Suppressor macrophage treated with lipopolysaccharide for 4 hours (primary cell): ENCODE measurements at regions not wholly inside any gene's neighbourhood (a gene's known extent, or its start where the extent isn't known, plus 50 kb on each side); places are given as distances from the start of the nearest gene placed in this dataset.

Experiments used
- DNase-seq: peaks from one replicate; pipeline ENCODE4 v3.0.0-alpha.2; 2020

DNA sequence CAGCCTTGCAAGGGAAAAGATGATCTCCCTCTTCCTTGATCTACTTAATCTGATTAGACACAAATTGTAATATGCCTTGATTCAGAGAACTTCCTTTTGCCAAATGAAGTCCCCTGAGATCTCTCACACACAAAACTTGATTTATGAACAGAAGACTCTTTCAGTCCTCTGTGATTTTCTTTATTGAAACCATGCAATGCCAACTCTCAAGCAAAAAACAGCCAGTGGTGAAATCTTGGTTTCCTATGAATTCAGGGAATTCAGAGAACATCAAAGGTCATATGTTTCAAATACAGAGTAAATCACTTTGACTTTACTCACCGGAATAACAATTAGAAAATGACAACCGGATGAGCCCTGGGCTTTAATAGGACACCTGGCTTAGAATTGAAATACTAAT, 211.7 kb downstream of the ABHD5 start:
- no peak for DNase-seq

GRCh38 chr3:43905157-43905556, 214.4 kb downstream of the ABHD5 start:
- no peak for DNase-seq

GRCh38 chr3:43906849-43907507, 216.2 kb downstream of the ABHD5 start:
- DNase-seq, result peak; percentile 85

DNA sequence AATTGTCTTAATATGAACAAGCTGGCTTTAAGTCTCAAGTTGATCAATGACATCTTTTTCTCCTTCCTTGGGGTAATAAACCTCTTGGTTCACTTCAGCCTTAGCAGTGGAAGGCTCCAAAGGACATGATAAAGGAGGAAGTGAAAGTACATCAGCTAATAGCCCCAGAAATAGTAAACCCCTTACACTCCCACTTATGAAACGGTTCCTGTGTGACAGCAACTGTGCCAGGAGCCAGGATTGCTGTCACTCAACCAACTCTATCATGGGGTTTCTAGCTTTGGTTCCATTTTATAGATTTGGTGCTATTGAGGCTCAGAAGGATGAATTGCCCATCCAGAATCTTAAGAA, 216.7 kb downstream of the ABHD5 start:
- DNase-seq, result peak; percentile 83

DNA sequence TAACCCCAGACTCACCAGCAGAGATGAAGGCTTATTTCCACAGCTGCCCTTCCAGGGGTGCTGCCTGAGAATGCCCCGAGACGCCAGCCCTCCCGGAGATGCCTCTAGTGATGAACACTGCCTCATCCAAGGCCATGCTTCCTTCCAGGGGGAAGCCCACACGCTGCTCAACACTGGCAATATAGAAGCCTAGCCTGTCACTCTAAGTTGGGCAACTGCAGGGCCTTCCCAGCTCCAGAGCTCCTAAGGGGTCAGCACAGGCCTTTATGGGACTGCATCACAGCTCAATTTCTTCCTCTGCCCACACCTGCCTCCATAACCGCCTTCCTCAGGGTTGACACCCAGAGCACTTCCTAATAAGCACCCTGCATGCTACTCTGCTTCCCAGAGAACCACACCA, 217.7 kb downstream of the ABHD5 start:
- DNase-seq, result peak; percentile 21

DNA sequence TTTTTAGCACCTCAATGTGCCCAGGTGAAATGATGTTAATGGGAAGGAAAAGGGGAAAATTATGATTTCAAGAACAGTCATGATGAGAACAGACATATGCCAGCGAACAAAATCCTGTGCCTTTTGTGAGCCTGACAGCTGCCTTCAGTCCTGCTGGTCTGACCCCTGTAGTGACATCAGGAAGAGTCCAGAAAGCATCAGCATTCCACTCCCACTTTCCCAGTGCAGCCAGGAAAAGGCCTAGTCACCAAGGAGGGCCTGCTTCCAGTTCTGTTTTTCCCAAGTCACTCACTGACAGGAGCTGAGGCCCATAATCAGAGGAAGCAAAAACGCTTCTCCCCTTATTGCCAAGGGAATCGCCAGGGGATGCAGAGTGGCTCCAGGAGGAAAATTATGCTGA, 218.4 kb downstream of the ABHD5 start:
- DNase-seq, result no peak

DNA sequence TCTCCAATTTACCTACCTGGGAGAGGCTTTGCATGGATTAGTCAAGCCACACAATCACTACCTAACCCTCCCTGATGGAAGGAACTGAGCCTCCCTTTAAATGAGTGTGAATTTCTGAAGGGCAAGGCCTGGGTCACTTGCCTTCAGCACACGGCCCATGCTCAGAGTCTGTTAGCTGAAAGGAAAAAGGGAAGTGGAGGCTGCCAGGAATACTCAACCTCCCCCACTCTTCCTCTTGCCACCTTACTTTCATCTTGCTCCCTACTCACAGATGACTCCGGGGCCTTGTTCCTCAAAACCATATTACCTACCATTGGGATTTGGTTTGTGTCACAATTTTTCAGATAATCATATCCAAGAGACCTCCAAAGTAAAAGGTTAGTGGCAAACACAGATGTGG, 220.0 kb downstream of the ABHD5 start:
- peak; percentile 60 for DNase-seq

GRCh38 chr3:43913036-43913948, 222.6 kb downstream of the ABHD5 start:
- no peak for DNase-seq

DNA sequence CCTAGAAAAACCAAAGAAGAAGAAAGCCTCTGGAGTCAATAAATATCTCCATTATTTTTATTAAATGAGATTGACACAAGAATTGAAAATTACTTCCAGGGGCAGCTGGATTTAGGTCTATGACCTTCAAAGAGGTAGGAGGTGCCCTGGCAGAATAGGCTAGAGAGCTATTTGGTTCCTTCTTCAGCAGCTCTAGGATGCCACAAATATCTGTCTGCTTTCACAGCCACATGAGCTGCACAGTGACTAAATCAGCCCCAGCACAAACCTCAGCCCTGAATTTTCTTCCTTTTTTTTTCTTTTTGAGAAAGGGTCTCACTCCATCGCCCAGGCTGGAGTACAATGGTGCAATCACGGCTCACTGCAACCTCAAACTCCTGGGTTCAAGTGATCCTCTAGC, 223.5 kb downstream of the ABHD5 start:
- no peak for DNase-seq

DNA sequence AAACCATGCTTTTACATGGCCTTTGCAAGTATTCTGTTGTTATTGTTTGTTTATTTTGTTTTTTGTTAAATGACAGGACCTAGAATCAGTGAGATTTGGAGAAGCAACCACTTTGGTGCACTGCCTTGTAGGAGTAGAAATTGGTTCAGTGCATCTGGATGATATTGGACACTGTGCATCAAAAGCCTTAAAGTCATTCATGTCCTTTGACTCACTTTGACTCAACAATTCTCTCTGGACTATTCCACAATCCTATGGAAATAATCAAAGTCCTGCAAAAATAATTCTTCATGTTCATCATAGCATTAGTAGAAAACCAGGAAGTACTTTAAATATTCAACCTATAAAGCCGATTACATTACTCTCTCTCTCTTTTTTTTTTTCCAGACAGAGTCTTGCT, 224.8 kb downstream of the ABHD5 start:
- DNase-seq, result no peak

DNA sequence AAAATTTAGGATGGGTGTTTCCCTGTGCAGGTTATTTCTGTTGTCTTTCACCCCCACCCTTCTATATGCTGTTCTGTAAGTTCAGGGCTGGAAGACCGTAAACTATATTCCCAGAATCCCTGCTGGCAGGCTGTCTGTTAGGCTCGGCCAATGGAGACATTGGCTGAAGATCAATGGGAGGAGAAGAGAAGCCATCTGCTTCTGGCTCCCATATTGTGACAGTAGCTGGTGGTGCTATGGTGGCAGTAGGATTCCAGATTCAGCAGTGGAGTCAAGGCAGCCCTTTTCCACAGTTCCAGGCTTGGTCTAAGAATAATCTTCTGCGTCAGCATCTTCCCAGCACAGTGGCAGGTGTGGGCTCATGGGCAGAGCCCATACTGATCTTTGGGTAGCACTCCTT, 226.6 kb downstream of the ABHD5 start:
- no peak for DNase-seq

GRCh38 chr3:43919029-43919428, 228.3 kb downstream of the ABHD5 start:
- DNase-seq, result peak; percentile 47

DNA sequence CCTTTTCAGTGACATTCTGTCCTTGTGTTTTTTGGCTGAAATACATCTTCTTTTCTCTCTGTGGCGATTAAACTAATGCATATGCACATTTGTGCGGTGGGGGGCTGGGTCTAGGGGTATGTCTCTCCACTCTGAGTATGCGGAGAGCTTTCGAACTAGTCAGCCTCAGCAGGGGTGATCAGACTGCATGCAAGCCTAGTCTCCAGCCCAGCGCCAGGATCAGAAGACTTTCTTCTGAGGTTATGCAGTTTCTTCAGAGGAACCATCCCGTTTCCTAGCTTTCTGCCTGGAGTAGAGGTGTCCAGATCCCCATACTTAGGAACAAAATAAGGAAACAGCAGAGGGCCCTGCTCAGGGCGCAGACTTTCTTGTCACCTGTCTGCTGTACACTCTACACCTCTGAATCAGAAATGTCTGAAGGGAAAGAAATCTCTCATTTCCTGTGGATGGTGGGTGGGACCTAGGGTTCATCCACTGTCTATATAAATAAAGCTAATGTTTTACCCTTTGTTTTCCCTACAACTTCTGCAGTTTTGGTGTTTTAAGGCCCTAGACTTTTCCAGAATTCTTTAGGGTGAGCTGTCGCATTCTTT, 230.4 kb downstream of the ABHD5 start:
- no peak for DNase-seq

DNA sequence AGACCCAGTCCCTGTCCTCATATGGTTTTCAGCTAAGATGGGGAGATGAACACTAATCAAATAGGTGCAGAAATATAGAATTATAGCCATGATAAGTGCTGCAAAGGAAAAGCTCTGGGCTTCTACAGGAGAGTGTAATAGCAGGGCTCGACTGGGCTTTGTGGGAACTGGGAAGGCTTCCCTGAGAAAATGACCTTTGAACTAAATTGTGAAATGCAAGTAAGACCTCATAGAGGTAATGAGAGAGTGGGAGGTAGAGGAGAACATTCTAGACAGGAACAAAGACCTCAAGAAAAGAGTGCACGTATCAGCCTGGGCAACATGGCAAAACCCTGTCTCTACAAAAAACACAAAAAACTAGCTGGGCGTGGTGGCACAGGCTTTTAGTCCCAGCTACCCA, 231.6 kb downstream of the ABHD5 start:
- DNase-seq, result no peak

DNA sequence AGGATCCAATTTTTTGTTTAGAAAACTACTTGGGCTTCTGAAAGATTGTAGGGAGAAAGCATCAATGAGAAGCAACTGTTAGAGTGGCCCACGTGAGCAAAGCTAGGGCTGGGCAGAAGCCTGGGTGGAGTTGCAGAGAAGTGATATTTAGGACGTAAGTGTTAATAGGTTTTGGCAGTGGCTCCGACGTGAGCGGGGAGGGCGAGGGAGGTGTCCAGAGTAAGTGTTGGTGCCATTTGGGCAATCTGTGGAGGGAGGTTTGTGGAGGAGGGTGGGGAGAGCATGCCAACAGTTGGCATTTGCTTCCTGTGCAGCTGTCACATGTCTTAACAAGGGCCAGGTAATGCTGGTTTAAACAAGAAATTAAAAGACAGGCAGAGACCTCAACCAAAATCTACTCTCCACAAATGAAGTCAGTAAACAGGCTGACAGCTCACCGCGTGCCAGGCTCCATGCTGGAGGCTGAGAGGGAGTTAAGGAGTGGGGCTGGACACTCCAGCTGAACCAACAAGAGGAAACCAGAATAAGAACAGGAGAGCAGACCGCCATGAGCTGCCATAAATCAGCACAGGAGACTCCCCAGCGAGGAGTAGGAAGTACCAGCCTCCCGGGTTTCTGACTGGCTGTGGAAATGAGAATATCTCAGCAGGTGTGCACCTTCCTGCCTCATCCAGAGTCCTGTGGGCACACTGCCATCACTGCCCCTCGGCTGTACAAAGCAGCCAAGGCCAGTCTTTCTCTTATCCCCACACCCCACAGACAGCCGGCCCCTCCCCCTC, 232.6 kb downstream of the ABHD5 start:
- no peak for DNase-seq

DNA sequence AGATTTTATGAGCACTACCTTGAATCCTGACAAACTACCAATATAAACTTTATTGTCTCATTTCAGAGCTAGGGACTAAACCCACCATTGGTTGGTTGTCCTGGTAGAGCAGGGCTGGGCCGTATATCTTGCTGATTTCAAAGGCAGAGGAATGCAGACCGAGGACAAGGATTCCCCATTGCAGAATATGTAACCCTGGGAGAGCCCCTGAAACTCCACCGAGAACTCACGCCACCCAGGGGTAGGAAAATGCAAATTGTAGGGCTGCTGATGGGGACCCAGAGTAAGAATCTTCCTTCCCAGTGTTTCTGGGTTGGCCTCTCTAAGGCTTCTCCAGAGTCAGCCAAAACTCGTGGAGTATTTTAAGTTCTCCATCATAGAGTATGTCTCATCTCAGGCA, 235.3 kb downstream of the ABHD5 start:
- no peak for DNase-seq

GRCh38 chr3:43932921-43933320, 242.2 kb downstream of the ABHD5 start:
- DNase-seq, result no peak

GRCh38 chr3:43948013-43948412, 257.3 kb downstream of the ABHD5 start:
- DNase-seq, result peak; percentile 13

DNA sequence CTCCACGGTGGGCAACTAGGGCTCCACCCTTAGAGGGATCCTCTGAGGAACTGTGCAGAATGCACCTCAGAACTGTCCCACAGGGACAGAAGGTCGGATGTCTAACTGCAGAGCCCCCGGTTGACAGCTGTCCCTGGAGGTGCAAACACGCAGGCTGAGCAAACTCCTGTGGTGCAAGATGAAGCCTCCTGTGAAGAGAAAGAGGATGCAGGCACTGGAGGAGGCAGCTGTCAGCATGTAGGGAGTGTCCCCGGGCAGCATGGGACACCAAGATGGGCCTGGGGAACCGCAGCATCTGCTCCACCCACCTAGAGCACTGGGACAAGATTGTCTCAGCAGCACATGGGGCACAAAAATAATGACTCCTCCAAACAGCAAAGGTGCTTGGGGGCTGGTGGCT, 258.9 kb downstream of the ABHD5 start:
- DNase-seq, result no peak

DNA sequence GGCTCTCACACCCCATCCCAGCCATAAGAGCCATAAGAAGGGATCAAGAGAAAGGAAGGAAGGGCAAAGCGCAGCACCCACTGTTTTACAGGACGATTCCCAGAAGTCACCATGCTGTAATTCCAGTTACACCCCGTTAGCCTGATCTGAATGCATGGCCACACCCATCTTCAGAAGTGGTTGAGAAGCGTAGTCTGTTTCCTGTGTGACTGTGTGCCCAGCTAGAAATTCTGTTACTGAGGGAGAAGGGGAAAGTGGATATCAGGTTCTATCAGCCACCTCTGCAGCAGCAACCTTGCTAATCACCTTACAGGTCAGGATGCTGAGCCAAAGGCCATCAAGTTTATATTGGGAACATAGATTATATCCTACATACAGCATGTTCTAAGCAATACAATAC, 260.0 kb downstream of the ABHD5 start:
- DNase-seq, result no peak

- no peak for DNase-seq
These were observed 261.1 kb downstream of the ABHD5 start for GRCh38 chr3:43951813-43952212.

GRCh38 chr3:43953380-43953779, 262.6 kb downstream of the ABHD5 start:
- no peak for DNase-seq
